Brain microvascular endothelial cell (primary cell): ENCODE measurements at regions not wholly inside any gene's neighbourhood (a gene's known extent, or its start where the extent isn't known, plus 50 kb on each side); places are given as distances from the start of the nearest gene placed in this dataset.

Experiments
- DNase-seq: peaks from one replicate; pipeline ENCODE4 v3.0.0-alpha.2; 2020
- H3K27ac ChIP-seq: fragments of 250-450 bp; sonication (Bioruptor Pico); 2 replicates; pipeline ENCODE4 v1.5.1; 2020; ENCODE audit warnings: mild to moderate bottlenecking, moderate library complexity
- H3K27me3 ChIP-seq: fragments of 250-450 bp; sonication (Bioruptor Pico); replicated peaks from 2 replicates; pipeline ENCODE4 v1.5.1; 2020; ENCODE audit warnings: mild to moderate bottlenecking
- H3K36me3 ChIP-seq: fragments of 250-450 bp; sonication (Bioruptor Pico); replicated peaks from 2 replicates; pipeline ENCODE4 v1.5.1; 2020; ENCODE audit warnings: mild to moderate bottlenecking
- H3K4me3 ChIP-seq: 2 replicates; pipeline ENCODE4 v1.5.1; 2011; ENCODE audit warnings: low read depth, mild to moderate bottlenecking, control low read depth, low read length, moderate library complexity
- in situ Hi-C: cut with HindIII; loops from 2 replicates; pipeline ENCODE4 v1.10.0; 2017; ENCODE audit warnings: low sequenced_read_pairs, low pct_ligation_motif_present
- TF ChIP-seq, protein P1 (sequence below): IDR thresholded peaks from 2 replicates; pipeline ENCODE4 v1.5.1; 2011; ENCODE audit warnings: low read depth, mild to moderate bottlenecking, moderate library complexity, low read length, control low read depth, inconsistent platforms; ENCODE audit errors: missing control alignments

GRCh38 chr13:84672616-84673015, 790.3 kb upstream of the SLITRK1 start:
- TF ChIP-seq, protein P1, sequence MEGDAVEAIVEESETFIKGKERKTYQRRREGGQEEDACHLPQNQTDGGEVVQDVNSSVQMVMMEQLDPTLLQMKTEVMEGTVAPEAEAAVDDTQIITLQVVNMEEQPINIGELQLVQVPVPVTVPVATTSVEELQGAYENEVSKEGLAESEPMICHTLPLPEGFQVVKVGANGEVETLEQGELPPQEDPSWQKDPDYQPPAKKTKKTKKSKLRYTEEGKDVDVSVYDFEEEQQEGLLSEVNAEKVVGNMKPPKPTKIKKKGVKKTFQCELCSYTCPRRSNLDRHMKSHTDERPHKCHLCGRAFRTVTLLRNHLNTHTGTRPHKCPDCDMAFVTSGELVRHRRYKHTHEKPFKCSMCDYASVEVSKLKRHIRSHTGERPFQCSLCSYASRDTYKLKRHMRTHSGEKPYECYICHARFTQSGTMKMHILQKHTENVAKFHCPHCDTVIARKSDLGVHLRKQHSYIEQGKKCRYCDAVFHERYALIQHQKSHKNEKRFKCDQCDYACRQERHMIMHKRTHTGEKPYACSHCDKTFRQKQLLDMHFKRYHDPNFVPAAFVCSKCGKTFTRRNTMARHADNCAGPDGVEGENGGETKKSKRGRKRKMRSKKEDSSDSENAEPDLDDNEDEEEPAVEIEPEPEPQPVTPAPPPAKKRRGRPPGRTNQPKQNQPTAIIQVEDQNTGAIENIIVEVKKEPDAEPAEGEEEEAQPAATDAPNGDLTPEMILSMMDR, result no peak
- in situ Hi-C loops, result no loop called here

GRCh38 chr13:84670245-84670644, 788.0 kb upstream of the SLITRK1 start:
- TF ChIP-seq, protein P1, result no peak
- no peak for DNase-seq
- Histone ChIP-seq H3K27ac (no peak overlapping the region), H3K4me3 (no peak overlapping the region), H3K36me3 (no peaks in the 10 kb centered on the region), H3K27me3 (no peaks in the 10 kb centered on the region)
- in situ Hi-C loops, result no loop called here

More at GRCh38 chr13:84672616-84673015, 790.3 kb upstream of the SLITRK1 start:
- Histone ChIP-seq H3K27me3 (no peaks in the 10 kb centered on the region), H3K36me3 (no peaks in the 10 kb centered on the region), H3K4me3 (no peak overlapping the region), H3K27ac (no peak overlapping the region)
- no peak for DNase-seq

DNA sequence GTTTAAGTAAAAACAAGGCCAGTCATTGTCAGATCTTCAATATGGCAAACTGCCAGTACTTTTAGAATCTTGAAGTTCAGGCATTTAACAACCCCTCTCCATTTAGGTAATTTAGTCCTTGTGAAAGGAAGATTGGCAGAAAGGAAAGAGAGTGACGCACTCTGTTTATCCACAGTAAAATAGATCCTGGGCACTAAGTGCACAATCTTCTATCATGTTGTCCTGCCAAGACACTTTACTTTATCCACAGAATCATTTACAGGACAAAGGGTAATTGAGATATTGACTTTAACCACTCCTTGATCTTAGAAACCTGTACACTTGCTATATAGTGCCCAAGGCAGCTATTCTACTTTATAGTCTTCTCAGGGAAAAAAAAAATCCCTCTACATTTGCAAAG, 786.4 kb upstream of the SLITRK1 start:
- H3K4me3 ChIP-seq, result no peak overlapping the region
- H3K27ac ChIP-seq, result no peak overlapping the region
- H3K36me3 ChIP-seq, result no peaks in the 10 kb centered on the region
- in situ Hi-C loops, result no loop called here
- no peaks in the 10 kb centered on the region for H3K27me3 ChIP-seq
- no peak for DNase-seq
- TF ChIP-seq, protein P1, result no peak

- no peak for DNase-seq
- H3K36me3 ChIP-seq, result no peaks in the 10 kb centered on the region
- H3K27me3 ChIP-seq, result no peaks in the 10 kb centered on the region
- no peak overlapping the region for H3K4me3 ChIP-seq
- TF ChIP-seq, protein P1, result no peak
- in situ Hi-C loops, result no loop called here
- no peak overlapping the region for H3K27ac ChIP-seq
Measured at GRCh38 chr13:84662491-84662890, 780.2 kb upstream of the SLITRK1 start.

- Histone ChIP-seq H3K27ac (no peak overlapping the region), H3K27me3 (no peaks in the 10 kb centered on the region), H3K4me3 (no peak overlapping the region), H3K36me3 (no peaks in the 10 kb centered on the region)
- TF ChIP-seq, protein P1, result no peak
- in situ Hi-C loops, result no loop called here
- no peak for DNase-seq
Measured at GRCh38 chr13:84661718-84662117, 779.4 kb upstream of the SLITRK1 start.

- no peak overlapping the region for H3K27ac ChIP-seq
- TF ChIP-seq, protein P1, result no peak
- DNase-seq, result no peak
- no peaks in the 10 kb centered on the region for H3K36me3 ChIP-seq
- in situ Hi-C loops, result no loop called here
- H3K27me3 ChIP-seq, result no peaks in the 10 kb centered on the region
- no peak overlapping the region for H3K4me3 ChIP-seq
Measured at GRCh38 chr13:84659359-84659661, 777.0 kb upstream of the SLITRK1 start.
